ENCODE measurements at regions not wholly inside any gene's neighbourhood (a gene's known extent, or its start where the extent isn't known, plus 50 kb on each side); places are given as distances from the start of the nearest gene placed in this dataset.
"Not testable (repeated sequence)": the region's sequence is repeated elsewhere in the genome, so short reads cannot be mapped to it uniquely, and the experiment has no call there.

DNA sequence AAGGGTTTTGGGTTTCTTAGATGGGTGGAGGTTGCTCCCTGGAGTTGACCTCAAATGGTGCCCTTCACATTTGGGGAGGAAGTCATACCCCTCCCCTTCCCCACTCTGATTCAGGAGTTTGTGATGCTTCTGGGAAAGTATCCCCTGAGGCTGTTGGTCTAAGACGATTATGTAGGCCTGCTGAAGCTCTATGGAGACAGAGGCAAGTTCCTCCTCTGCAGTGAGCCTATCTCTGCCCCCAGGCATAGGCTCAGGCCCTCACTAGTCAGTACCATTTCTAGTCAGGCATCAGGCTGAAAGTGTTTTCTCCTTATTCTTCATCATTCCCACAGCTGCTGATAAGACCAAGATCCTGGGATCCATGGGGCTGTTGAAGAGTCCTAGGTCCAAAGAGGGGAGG is 271.6 kb upstream of the NUDT12 start:
- DNase-seq: no peak

DNA sequence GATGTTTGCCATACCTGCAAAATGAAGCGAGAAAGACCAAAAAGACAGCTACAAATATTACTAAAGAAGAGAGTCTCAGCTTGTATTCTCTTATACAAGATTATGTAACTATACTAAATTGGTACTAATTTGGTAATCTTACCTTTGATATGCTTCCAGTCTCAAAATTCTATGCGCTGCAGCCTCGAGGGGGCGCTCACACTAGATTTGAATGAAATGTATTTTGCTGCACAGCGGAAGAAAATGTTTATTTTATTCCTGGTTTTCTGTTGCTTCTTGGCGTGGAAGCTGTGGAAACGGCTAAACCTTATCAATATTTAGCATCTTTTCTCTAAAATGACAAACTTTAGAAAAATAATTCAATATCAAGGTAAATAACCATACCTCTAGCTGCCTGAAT is 267.0 kb upstream of the NUDT12 start:
- no peak for DNase-seq

DNA sequence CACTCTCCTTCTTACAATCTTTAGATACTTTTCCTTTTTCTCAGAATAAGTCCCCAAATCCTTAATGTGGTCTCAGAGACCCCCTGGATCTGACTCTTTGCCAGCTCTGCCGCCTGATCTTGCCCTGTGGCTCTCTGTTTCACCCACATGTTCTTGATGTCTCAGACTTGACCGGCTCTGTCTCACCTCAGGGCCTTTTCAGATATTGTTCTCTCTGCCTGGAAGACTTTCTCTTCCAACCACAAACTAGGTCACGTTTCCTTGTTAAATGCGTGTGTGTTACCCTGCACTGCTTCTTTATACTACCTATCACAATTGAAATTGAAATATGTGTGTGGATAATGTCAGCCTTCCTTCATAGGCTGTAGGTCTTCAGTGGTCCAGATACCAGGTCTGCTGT is 265.4 kb upstream of the NUDT12 start:
- DNase-seq: no peak

DNA sequence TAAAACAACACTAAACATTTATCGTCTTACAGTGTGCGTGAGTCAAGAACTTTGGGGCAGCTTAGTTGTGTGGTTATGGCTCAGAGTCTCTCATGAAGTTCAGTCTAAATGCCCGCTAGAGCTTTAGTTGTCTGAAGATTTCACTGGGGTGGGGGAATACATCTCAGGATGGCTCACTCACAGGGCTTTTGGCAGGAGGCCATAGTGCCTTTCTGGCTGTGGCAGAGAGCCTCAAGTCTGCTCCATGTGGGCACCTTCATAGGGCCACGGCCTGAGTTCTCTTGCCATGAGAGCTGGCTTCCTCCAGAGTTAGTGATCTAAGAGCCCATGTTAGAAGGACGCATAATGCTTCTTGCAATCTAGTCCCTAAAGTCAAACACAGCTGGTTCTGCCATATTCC is 258.8 kb upstream of the NUDT12 start:
- no peak for DNase-seq

DNA sequence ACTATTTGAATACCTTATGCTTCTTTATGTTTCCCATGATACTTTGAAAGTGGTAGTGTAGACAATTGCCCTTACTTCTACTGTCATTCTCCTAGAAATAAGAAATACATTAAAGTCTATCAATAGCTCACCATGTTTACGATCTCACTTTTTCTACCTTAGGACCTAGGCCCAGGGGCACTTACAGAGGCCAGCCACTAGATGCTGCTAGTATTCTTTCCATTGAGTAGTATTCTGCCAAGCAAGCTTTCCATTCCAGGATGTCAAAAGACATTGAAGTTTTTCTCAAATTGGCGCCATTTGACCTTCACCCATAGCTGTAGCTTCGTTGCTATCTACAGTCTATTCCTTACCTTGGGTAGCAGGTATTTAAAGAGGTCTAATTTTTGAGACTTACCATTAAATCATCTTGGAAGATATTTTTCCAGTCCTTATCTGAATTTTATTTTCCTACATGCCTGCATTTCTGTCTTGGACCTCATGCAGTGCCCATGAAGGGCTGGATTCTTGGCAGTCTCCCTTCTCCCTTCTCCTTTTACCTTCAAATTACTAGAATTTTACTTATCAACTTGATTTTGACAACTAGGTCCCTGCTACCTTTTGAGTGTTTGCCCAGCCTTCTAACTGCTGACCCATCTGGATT is 246.0 kb upstream of the NUDT12 start:
- DNase-seq: peak; percentile 66

DNA sequence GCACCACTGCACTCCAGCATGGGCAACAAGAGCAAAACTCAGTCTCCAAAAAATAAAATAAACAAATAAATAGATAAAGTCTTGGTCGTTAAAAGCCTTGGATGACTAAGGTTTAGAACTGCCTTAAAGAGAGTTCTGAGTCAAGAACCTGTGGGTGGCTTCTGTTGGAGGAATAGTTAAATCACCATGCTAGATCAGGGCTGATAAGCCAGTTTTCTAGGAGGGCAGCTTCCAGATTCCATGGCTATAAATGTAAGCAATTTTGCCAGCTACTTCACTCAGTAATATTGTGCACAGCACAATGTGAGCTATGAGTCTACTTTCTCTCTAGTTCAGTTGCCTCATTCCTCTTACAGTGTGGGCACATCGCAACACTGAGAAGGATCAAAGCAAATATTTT is 242.1 kb upstream of the NUDT12 start:
- DNase-seq: no peak

DNA sequence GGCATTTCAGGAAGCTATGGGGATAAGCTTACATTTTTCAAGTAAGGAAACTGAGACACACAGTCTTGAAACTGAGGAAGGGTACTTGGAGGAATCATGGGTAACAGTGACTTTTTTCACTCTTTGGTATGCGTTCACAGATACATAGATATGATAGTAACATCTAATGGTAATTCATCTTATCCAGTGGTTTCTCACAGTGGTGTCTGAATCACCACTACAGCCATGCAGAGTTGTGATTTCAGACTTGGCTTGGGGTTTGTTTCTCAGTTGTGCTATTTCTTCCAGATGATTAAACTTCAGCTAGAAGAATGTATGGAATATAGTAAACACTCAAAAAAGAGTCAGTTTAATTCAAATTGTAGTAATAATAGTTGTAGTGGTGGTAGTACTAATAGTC is 239.1 kb upstream of the NUDT12 start:
- DNase-seq: no peak

DNA sequence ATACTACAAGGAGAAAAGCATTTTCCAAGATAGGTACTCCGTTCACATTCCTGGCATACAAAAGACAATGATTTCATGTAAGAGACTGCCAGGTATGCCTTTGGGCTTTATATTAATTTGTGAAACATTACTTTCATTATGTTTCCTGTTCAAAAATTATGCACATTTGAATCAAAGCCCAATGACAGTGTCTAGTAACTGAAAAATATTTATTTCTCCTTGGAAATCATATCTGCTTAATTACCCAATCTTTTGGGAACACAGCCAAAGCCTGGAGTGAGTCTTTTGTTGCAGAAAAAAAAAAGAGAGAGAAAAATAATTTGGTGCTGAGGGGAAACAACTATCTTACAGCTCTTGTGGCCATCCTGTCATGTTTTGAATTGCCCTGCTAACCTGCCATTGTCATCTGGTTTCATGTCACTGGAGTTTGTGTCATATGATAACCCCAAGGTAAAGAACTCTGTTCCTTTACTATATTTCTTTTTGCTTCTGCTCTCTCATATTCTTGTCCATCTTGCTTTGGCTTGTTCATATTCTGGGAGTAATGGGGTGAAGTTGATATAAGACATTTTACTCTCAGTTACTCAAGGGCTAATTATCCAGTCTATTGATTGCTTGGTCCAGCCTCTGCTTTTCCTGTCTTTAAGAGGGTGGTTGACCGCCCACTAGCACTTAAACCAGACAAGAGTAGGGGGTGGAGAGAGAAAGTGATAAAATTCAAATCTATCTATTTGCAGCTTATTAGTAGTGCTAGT is 238.3 kb upstream of the NUDT12 start:
- no peak for DNase-seq

DNA sequence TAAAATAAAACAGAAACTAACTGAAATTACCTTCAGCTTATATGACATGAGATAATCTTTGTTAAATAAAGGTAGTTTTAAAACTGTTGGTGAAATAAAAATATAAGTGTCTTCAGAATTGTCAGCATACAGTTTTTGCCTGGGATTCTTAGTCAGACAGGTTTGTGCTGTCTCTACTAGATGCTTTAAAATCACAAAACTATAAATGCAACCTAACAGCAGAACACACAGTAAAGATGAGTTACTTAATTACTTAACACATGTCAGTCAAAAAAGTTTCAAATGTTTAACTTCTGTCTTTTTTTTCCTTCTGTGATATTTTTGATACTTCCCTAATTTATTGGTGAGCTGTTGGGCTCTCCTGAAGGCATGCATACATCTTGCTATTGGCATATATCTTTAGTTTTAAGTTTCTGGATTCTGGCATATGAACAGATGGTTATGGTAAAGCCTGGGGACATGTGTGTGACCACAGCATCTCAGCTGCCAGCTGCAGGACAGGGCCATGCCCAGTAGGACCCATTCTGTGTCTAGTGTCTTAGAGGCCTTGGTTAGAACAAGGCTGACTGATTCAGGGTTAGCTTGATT is 231.1 kb upstream of the NUDT12 start:
- no peak for DNase-seq

DNA sequence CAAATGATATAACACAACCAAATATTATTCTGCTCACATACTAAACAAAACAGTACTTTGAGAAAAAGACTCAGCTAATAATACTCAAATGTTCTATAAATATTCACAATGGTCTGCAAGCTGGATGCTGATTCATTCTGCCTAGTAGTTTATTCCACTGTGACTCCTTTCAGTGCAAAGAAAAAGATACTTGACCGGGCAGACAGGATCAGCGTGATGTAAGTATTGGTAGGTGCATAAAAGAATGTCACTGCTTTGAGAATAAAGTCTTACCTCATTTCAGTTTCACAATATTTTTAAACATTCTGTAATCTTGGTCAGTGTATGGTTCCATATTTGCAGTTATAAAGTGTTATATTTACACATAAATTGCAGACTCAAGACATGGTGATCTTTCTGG is 223.0 kb upstream of the NUDT12 start:
- no peak for DNase-seq

DNA sequence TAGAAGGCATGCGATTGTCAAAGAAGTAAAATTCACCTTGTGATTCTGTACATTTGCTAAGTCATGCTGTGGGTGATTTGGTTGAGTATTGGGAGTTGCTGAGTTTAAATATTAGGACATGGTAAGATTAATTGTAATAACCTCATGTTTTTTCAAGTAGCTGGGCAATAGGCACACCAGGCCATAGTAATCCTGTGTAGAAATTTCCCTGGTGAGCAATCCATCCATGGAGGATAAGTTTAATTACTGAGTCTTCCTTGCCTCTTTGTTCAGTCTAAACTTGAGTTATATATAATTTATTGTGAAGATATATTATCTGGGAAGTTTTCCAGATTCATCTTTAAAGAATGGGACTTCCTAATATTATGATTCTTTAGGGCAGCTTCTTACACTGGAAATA is 221.1 kb upstream of the NUDT12 start:
- DNase-seq: no peak

DNA sequence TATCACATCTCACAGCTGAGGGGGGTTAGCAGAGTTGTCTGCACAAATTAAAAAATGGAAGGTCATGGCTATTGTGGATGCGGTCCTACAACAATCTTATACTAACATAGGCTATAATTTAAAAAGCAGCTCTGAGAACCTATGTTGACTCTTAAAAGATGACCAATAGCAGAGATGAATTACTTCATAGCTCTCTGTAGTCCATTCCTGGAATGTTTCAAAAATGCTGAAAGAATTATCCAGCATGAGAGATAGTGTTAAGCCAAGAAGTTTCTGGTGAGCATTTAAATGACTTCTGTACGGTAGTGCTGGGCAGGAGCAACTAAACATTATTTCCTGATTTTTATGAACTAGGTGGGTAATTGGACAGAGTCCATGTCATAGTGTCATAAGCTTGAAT is 218.2 kb upstream of the NUDT12 start:
- no peak for DNase-seq

DNA sequence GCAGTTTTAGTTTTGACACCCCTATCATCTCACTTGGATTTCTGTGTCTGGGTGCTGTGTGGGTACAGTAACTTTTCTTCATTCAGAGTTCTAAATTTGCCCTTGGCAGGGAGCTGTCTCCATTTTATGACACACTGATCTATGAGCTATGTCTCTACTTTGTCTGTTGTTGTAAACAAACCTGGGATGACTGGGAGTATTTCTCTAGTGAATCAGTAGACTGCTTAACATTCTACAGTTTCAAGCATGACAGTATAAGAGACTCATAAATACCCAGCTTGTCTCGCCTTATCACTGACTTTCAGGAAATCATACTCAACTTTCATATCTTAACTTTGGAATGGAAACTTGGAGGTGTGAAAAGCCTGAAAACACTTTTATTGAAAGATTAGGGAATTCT is 212.1 kb upstream of the NUDT12 start:
- no peak for DNase-seq

DNA sequence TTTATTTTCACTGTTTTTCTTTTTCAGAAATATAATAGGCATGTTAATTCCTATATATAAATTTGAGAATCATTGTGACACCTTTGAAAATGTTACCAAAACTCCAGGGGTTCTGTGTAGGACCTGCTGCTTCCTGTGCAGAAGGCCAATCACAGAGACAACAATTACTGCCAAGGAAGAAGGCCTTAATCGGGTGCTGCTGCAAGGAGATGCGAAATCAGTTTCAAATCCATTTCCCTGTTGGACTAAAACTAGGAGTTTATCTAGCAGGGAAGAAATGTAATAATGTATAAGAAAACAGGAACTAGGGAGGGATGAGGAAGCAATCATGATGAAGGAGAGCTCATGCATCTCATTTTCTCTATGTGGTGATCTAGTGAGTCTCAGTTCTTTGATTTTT is 209.7 kb upstream of the NUDT12 start:
- DNase-seq: no peak

DNA sequence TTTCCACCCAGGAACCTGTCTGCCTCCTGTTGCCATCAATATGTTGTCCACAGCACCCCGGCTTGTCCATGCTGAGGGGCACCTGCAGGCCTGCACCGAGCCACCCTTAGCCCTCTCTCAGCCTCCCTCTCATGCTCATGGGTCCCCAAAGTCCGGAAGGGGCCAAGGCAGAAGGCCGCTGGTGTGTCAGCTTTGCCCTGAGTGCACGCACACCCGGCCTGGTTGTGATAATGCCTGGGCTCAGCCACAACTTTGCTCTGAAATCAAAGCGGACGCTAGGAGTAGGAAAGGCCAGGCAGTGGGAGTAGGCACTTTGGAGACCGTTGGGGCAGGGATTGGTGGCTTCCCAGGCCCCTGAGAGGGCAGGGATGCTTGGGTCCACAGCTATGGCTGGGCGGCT is 201.8 kb upstream of the NUDT12 start:
- DNase-seq: no peak

DNA sequence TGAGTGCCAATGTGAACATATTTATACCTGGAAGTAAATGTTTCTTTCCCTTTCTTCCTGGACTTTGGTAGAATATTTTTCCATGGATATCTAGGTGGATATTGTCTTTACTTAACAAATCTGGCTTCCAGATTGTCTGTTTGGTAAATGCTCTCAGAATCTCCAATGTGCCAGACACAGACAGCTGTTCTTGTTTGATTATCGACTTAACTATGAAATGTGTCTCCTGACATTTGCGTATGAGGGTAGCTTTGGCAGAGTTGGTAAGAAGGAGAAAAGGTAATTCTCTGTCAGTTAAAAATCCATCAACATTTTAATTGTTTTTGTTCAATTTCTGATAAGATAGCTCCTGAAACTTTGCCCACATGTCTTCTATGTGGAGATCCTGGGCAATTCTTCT is 196.4 kb upstream of the NUDT12 start:
- DNase-seq: no peak

DNA sequence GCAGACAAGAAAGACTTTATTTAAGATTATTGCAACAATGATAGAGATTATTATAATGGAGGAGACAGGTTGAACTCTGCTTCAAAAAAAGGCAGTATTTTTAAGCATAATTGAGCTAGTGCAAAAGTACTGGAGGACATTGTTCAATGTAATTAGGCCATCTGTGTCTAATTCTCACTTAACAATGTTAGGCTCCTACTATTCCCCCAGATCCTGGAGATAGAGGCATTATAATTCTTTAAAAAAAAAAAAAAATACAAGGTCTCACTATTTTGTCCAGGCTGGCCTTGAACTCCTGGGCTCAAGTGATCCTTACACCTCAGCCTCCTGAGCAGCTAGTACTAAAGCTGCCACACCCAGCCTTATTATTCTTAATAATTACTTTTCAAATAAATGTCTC is 193.4 kb upstream of the NUDT12 start:
- DNase-seq: no peak

DNA sequence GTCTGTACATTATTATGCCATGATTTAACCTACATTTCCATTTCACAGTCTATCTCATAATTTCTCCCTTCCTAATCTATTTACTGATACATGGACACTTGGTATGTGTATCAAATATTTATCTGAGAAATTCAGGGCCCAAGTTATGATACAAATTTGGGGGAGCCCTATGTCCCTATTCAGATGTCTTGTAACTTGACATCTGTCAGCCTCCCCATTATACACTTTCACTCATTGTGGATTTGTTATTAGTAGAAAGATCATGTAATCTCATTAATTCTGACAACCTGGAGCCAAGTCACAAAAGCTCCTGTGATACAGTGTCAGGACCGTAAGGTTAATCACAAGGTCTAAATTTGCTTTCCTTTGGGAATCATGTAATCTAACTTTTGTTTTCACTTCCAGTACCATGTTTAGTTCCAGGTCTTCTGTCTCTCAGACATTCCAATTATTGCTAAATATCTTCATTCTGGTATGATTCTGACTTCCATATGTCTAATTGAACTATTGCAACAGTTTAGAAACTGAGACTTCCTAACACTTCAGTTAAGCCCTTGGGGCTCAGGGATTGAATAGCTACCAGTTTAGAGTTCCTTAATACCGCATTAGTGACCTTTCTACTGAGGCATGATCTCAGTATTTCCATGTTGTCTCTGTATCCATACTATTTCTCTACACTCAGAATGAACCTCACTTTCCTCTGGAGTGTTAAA is 182.9 kb upstream of the NUDT12 start:
- no peak for DNase-seq

DNA sequence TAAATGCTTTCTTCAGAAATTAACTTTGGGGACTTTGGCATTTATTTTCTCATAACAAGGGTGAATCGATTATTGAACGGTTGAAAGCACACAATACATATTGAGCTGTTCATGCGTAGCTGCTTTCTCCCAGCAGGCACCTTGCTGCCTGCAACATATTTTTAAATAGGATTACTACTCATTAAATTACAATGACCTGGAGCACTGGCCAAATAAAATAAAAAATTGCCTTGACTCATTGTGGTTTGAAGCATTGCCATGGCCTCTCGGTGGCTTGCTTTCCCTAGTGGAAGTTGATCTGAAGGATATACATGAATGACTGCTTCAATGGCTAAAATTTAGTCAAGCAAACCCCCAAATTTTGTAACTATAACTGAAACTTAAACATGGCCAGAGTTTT is 181.6 kb upstream of the NUDT12 start:
- DNase-seq: peak; percentile 42

DNA sequence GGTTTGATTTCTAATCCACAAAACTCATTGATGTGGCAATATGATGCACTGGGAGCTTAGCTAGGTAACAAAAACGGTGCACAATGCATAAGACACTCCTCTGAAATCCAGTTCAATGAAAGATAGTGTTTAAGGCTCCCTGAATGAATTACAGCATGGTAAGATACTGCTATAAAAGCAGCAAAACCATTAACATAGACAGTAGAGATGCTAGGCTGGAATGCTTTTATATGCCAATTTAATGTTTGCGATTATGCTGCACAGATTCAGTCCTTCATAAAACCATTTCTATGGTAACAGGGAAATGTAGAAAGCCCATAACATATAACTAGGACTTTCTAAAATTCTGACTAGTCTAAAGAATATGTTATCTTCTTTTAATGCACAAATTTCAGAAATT is 180.8 kb upstream of the NUDT12 start:
- no peak for DNase-seq

DNA sequence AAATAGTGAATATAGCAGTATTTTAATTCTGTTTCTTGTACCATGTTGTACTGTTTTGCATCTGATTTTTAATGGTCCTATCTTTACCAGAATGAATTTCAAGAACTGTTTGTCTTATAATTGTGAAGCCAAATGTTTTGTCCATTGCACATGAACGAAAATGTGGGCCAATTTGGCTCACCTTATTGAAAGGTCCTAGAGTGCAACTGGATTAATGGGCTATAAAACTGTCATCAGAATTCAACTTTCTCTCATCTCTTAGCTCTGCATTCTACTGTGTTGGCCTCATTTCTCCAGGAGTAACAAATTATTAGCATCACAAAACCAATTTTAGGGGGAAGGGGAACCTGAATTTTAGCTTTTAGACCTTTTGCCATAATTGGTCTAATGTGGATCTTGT is 179.4 kb upstream of the NUDT12 start:
- no peak for DNase-seq

DNA sequence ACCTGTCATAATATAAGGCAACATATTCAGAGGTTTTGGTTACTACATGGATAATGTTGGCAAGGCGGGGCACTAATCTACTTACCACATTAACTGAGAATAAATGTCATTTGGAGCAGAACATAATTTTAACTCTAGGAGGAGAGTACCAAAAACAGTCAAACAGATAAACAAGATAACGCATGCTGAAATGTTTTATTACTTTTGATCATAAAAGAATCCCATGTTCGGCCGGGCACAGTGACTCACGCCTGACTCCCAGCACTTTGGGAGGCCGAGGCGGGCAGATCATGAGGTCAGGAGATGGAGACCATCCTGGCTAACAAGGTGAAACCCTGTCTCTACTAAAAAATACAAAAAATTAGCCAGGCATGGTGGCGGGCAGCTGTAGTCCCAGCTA is 173.8 kb upstream of the NUDT12 start:
- not testable (repeated sequence) for DNase-seq

DNA sequence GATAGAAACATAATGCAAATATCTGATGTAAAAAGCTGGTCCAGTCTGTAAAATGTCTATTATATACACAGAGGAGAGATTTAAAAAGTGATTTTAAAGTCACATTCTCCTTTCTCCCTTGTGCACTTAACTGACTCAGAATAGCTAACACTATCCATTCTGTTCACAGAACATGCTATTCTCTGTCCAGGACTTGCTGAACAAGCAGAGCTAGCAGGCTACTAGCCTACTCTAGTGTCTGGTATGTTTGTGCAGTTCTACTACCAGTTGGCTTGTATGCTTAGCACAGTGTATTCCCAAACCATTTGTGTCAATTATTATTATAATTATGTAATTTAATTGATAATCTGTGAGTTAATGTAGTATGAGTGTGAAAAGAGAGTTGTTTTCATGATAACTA is 161.7 kb upstream of the NUDT12 start:
- DNase-seq: no peak

DNA sequence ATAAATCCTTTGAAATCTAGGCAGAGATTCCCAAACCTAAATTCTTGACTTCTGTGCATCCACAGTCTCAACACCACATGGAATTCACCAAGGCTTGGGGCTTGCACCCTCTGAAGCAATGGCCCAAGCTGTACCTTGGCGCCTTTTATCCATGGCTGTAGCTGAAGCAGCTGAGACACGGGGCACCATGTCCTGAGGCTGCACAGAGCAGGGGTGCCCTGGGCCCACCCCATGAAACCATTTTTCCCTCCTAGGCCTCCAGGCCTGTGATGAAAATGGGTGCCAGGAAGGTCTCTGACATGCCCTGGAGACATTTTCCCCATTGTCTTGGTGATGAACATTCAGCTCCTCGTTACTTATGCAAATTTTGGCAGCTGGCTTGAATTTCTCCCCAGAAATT is 158.6 kb upstream of the NUDT12 start:
- no peak for DNase-seq

Data from retina (tissue), 1 donor.